ENCODE measurements at regions not wholly inside any gene's neighbourhood (a gene's known extent, or its start where the extent isn't known, plus 50 kb on each side); places are given as distances from the start of the nearest gene placed in this dataset.

- H3K4me1 Mint-ChIP-seq (ENCODE audit: low read depth): no peaks in the 10 kb centered on the region
These were observed 94.3 kb upstream of the AADACL2 start for GRCh38 chr3:151639418-151639740.

GRCh38 chr3:151638555-151639417 is 94.9 kb upstream of the AADACL2 start:
- Mint-ChIP-seq H3K27me3 (ENCODE audit: low read depth) (no peaks in the 10 kb centered on the region), H3K27ac (ENCODE audit: unreplicated experiment) (no peak overlapping the region), H3K4me3 (ENCODE audit: unreplicated experiment) (no peak overlapping the region), H3K4me1 (ENCODE audit: low read depth) (no peaks in the 10 kb centered on the region), H3K36me3 (ENCODE audit: low read depth) (no peaks in the 10 kb centered on the region), H3K9me3 (ENCODE audit: low read depth) (no peaks in the 10 kb centered on the region)
- no peak for TF ChIP-seq CTCF (IDR thresholded peaks at IDR 0.05)
- no peak for DNase-seq (ENCODE audit: low spot score)

More at GRCh38 chr3:151639418-151639740, 94.3 kb upstream of the AADACL2 start:
- Mint-ChIP-seq H3K27me3 (ENCODE audit: low read depth) (no peaks in the 10 kb centered on the region), H3K4me3 (ENCODE audit: unreplicated experiment) (no peak overlapping the region), H3K9me3 (ENCODE audit: low read depth) (no peaks in the 10 kb centered on the region), H3K36me3 (ENCODE audit: low read depth) (no peaks in the 10 kb centered on the region), H3K27ac (ENCODE audit: unreplicated experiment) (no peak overlapping the region)
- DNase-seq (ENCODE audit: low spot score): no peak
- no peak for TF ChIP-seq CTCF (IDR thresholded peaks at IDR 0.05)

GRCh38 chr3:151635905-151636304 is 97.8 kb upstream of the AADACL2 start:
- H3K4me1 Mint-ChIP-seq (ENCODE audit: low read depth): peaks cover 6% of the 10 kb centered on the region

DNA sequence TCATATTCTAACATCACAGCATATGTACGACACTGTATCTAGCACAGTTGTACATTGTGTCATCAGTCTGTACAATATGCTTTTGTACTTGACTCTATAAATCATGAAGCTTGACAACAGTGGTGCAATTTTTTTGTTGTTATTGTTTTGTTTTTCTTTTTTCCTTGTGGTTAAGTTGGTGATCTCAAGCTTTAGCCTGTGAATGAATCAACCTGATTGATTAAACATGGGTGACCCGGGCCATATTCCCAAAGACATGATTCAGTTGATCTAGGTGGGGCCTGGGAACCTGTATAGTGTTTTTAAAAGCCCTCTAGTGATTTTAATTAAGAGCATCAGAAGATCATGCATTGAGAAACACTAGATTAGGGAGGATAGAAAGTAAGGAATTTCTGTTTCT is 101.8 kb upstream of the AADACL2 start:
- no peak overlapping the region for H3K4me3 Mint-ChIP-seq (ENCODE audit: unreplicated experiment)
- TF ChIP-seq CTCF (IDR thresholded peaks at IDR 0.05): no peak
- no peaks in the 10 kb centered on the region for H3K27me3 Mint-ChIP-seq (ENCODE audit: low read depth)
- no peaks in the 10 kb centered on the region for H3K36me3 Mint-ChIP-seq (ENCODE audit: low read depth)
- no peak for DNase-seq (ENCODE audit: low spot score)
- H3K27ac Mint-ChIP-seq (ENCODE audit: unreplicated experiment): no peak overlapping the region
- peaks cover 5% of the 10 kb centered on the region for H3K9me3 Mint-ChIP-seq (ENCODE audit: low read depth)
- H3K4me1 Mint-ChIP-seq (ENCODE audit: low read depth): peaks cover 16% of the 10 kb centered on the region

More at GRCh38 chr3:151635905-151636304, 97.8 kb upstream of the AADACL2 start:
- Mint-ChIP-seq H3K27me3 (ENCODE audit: low read depth) (no peaks in the 10 kb centered on the region), H3K27ac (ENCODE audit: unreplicated experiment) (no peak overlapping the region), H3K4me3 (ENCODE audit: unreplicated experiment) (no peak overlapping the region), H3K9me3 (ENCODE audit: low read depth) (peaks cover 3% of the 10 kb centered on the region), H3K36me3 (ENCODE audit: low read depth) (no peaks in the 10 kb centered on the region)
- no peak for DNase-seq (ENCODE audit: low spot score)
- no peak for TF ChIP-seq CTCF (IDR thresholded peaks at IDR 0.05)

GRCh38 chr3:151630938-151631441 is 102.7 kb upstream of the AADACL2 start:
- H3K4me3 Mint-ChIP-seq (ENCODE audit: unreplicated experiment): no peak overlapping the region
- H3K27ac Mint-ChIP-seq (ENCODE audit: unreplicated experiment): no peak overlapping the region
- H3K4me1 Mint-ChIP-seq (ENCODE audit: low read depth): peaks cover 16% of the 10 kb centered on the region
- no peak for DNase-seq (ENCODE audit: low spot score)
- H3K9me3 Mint-ChIP-seq (ENCODE audit: low read depth): peaks cover 8% of the 10 kb centered on the region
- no peaks in the 10 kb centered on the region for H3K36me3 Mint-ChIP-seq (ENCODE audit: low read depth)
- no peaks in the 10 kb centered on the region for H3K27me3 Mint-ChIP-seq (ENCODE audit: low read depth)
- no peak for TF ChIP-seq CTCF (IDR thresholded peaks at IDR 0.05)
